HK-2 (cell line): ENCODE measurements at regions not wholly inside any gene's neighbourhood (a gene's known extent, or its start where the extent isn't known, plus 50 kb on each side); places are given as distances from the start of the nearest gene placed in this dataset.
"Not testable (repeated sequence)": the region's sequence is repeated elsewhere in the genome, so short reads cannot be mapped to it uniquely, and the experiment has no call there.

Experiments used
- DNase-seq: peaks from one replicate; pipeline ENCODE4 v3.0.0-alpha.2; 2018; ENCODE audit not compliant: unreplicated experiment

- no peak for DNase-seq
Observed at GRCh38 chr6:170062209-170062914, 228.5 kb downstream of the DLL1 start.

- DNase-seq, result no peak
Observed at GRCh38 chr6:170058878-170059485, 231.9 kb downstream of the DLL1 start.

- DNase-seq, result no peak
Observed at GRCh38 chr6:170057961-170058877, 232.7 kb downstream of the DLL1 start.

- no peak for DNase-seq
Observed at GRCh38 chr6:170057034-170057734, 233.7 kb downstream of the DLL1 start.

- no peak for DNase-seq
Observed at GRCh38 chr6:170056278-170056711, 234.6 kb downstream of the DLL1 start.

GRCh38 chr6:170055797-170056196 lies 235.1 kb downstream of the DLL1 start:
- not testable (repeated sequence) for DNase-seq

- DNase-seq, result no peak
Observed at GRCh38 chr6:170053966-170054661, 236.8 kb downstream of the DLL1 start.

GRCh38 chr6:170052991-170053821 lies 237.7 kb downstream of the DLL1 start:
- DNase-seq, result no peak

GRCh38 chr6:170051229-170052172 lies 239.4 kb downstream of the DLL1 start:
- DNase-seq, result no peak

GRCh38 chr6:170050591-170051041 lies 240.3 kb downstream of the DLL1 start:
- DNase-seq, result no peak

GRCh38 chr6:170049641-170050561 lies 241.0 kb downstream of the DLL1 start:
- no peak for DNase-seq

- no peak for DNase-seq
Observed at GRCh38 chr6:170048615-170049256, 242.1 kb downstream of the DLL1 start.

GRCh38 chr6:170047823-170048222 lies 243.1 kb downstream of the DLL1 start:
- no peak for DNase-seq

GRCh38 chr6:170046791-170047626 lies 243.9 kb downstream of the DLL1 start:
- DNase-seq, result no peak

- no peak for DNase-seq
Observed at GRCh38 chr6:170045981-170046667, 244.8 kb downstream of the DLL1 start.

GRCh38 chr6:170045563-170045960 lies 245.3 kb downstream of the DLL1 start:
- DNase-seq, result no peak
